Ishikawa (cell line): ENCODE measurements at regions not wholly inside any gene's neighbourhood (a gene's known extent, or its start where the extent isn't known, plus 50 kb on each side); places are given as distances from the start of the nearest gene placed in this dataset.

Source experiments
- CEBPB ChIP-seq: IDR thresholded peaks from 2 replicates; pipeline ENCODE4 v1.6.1; 2012
- CREB1 ChIP-seq: IDR thresholded peaks from 2 replicates; pipeline ENCODE4 v1.6.1; 2012; ENCODE audit warnings: low read depth
- EGR1 ChIP-seq: IDR thresholded peaks from 2 replicates; pipeline ENCODE4 v1.6.1; 2012
- EP300 ChIP-seq: IDR thresholded peaks from 2 replicates; pipeline ENCODE4 v1.6.1; 2012; ENCODE audit warnings: borderline replicate concordance
- FOXM1 ChIP-seq: IDR thresholded peaks from 2 replicates; pipeline ENCODE4 v1.6.1; 2012; ENCODE audit warnings: low read depth, borderline replicate concordance
- MAX ChIP-seq: IDR thresholded peaks from 2 replicates; pipeline ENCODE4 v1.6.1; 2012
- NFIC ChIP-seq: IDR thresholded peaks from 2 replicates; pipeline ENCODE4 v1.6.1; 2012
- RAD21 ChIP-seq: IDR thresholded peaks from 2 replicates; pipeline ENCODE4 v1.6.1; 2012; ENCODE audit warnings: low read depth
- REST ChIP-seq: IDR thresholded peaks from 2 replicates; pipeline ENCODE4 v1.6.1; 2012; ENCODE audit warnings: low read depth, mild to moderate bottlenecking
- TAF1 ChIP-seq: IDR thresholded peaks from 2 replicates; pipeline ENCODE4 v1.6.1; 2012; ENCODE audit warnings: low read depth, mild to moderate bottlenecking
- TCF12 ChIP-seq: IDR thresholded peaks from 2 replicates; pipeline ENCODE4 v1.6.1; 2012; ENCODE audit warnings: low read depth
- TEAD4 ChIP-seq: IDR thresholded peaks from 2 replicates; pipeline ENCODE4 v1.6.1; 2012
- USF1 ChIP-seq: IDR thresholded peaks from 2 replicates; pipeline ENCODE4 v1.6.1; 2012
- YY1 ChIP-seq: IDR thresholded peaks from 2 replicates; pipeline ENCODE4 v1.6.1; 2012; ENCODE audit warnings: low read depth
- ZBTB7A ChIP-seq: IDR thresholded peaks from 2 replicates; pipeline ENCODE4 v1.6.1; 2012; ENCODE audit warnings: low read depth

- TF ChIP-seq USF1 (no peak), REST (no peak), NFIC (no peak), TAF1 (no peak), RAD21 (no peak), MAX (no peak), EP300 (no peak), EGR1 (no peak), CEBPB (no peak), TEAD4 (no peak), FOXM1 (no peak), ZBTB7A (no peak), YY1 (no peak), CREB1 (no peak), TCF12 (no peak)
Measured at GRCh38 chr11:123286255-123286654, 91.2 kb upstream of the CLMP start.

GRCh38 chr11:123284454-123284853, 89.4 kb upstream of the CLMP start:
- TF ChIP-seq RAD21 (no peak), MAX (no peak), REST (no peak), EP300 (no peak), FOXM1 (no peak), CREB1 (no peak)

GRCh38 chr11:123282597-123282996, 87.5 kb upstream of the CLMP start:
- TF ChIP-seq TAF1 (no peak), EP300 (no peak), REST (no peak), CREB1 (no peak), YY1 (no peak), CEBPB (no peak), ZBTB7A (no peak), FOXM1 (no peak), TEAD4 (no peak), MAX (no peak), NFIC (no peak), TCF12 (no peak)

- no peak for TF ChIP-seq USF1
- no peak for TF ChIP-seq YY1
- TF ChIP-seq EGR1 = no peak
- no peak for TF ChIP-seq TCF12
- no peak for TF ChIP-seq CEBPB
- no peak for TF ChIP-seq NFIC
- TF ChIP-seq MAX = no peak
- no peak for TF ChIP-seq RAD21
- TF ChIP-seq FOXM1 = no peak
- no peak for TF ChIP-seq TAF1
- TF ChIP-seq REST = no peak
- TF ChIP-seq EP300 = no peak
Measured at GRCh38 chr11:123273616-123274015, 78.6 kb upstream of the CLMP start.
